HG03565 (cell line): ENCODE measurements at regions not wholly inside any gene's neighbourhood (a gene's known extent, or its start where the extent isn't known, plus 50 kb on each side); places are given as distances from the start of the nearest gene placed in this dataset.
"Not testable (repeated sequence)": the region's sequence is repeated elsewhere in the genome, so short reads cannot be mapped to it uniquely, and the experiment has no call there.

Experiments
- ATAC-seq: cut with Tn5 transposase; IDR thresholded peaks from one replicate; pipeline ENCODE4 v1.9.1; 2021; ENCODE audit warnings: mild to moderate bottlenecking, moderate library complexity; ENCODE audit not compliant: unreplicated experiment

DNA sequence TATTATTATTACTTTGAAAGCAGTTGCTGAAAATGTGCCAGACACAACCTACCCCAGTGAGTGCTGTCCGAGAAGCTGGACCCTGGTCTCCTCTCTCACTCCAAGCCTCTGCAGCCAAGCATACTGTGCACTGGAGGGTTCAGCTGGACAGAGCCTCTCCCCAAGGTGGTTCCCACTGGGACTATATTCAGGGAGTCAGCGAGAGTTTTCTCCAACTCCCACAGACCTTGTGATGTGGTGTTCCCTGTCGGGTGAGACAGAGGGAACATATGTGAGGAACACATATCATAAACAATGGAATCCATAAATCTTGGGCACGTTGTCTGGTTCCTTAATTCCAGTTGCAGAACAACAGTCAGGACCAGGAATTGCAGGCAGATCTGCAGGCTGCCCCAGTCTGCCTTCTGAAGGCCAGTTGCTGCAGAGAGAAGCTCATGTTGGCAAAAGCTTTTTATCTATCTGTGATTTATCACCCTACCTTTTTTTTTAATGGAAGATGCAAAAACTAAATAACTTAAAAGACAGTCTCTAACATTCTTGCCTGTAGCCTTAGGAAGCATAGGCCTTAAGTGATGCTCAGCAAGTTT lies 619.8 kb upstream of the TBX3 start:
- no peak for ATAC-seq

DNA sequence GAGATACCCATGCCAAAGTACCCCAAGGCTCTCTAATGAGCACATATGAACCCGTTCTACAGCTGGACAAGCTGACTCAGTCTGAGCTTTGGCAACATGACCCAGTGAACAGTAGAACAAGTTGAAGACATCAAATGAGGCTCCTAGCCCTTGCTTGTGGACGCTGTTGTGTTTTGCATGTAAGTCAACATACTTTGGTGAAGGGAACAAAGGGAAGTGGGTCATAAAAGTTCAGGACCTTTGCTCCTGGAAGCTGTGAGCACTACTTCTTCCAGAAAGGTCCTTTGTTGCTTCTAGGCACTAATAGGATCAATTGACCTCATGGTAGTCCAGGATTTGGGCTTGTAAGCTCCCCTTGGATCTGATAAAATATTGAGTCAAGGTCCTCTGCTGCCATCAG lies 613.5 kb upstream of the TBX3 start:
- ATAC-seq, result no peak

DNA sequence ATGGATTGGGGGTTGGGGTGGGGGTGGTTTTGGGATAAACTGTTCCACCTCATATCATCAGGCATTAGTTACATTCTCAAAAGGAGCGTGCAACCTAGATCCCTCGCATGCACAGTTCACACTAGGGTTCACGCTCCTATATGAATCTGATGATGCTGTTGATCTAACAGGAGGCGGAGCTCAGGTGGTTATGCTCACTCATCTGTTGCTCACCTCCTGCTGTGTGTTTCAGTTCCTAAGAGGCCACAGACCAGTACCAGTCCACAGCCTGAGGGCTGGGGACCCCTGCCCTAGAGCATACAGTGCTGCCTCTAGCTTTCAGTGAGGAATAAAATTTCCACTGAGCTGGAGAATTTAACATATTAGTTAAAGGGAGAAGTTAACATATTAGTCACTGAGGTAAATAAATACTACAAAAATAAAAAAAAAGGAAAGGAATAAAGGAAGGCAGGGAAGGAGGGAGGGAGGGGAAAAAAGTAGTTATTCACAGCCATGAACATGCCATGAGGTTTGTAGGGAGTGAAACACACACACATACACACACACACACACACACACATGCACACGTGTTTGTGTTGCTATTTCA lies 612.7 kb upstream of the TBX3 start:
- ATAC-seq, result no peak

- no peak for ATAC-seq
Observed at GRCh38 chr12:115295886-115296285, 611.9 kb upstream of the TBX3 start.

DNA sequence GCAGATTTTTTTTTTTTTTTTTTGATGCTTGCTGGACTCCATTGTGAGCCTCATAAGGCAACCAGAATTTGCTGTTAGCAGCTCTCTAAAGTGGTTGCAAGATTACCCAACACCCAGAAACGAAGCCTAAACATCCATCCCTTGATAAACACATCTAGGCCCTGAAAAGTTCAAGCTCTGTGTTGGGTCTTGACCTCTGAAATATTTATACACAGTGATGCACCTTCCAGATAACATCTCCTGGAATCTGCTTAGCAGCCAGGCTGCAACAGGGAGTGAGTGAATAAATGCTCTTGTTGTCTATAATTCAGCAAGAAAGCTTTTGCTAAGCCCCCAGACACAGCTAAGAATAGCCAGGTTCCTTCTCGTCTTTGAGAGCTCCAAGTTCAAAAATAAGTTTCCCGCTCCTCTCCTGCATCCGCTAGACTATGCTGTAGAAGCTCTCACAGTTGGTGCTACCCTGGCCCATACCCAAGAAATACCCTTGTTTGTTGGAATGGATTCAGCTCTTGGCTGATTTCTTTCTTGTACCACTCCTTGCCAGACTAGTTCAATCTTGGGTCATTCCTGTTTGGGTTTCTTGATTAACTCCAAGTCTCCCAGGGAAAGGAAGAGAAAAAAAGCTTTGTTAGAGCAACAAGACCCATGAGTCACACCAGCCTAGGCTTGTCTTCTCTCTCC lies 610.6 kb upstream of the TBX3 start:
- ATAC-seq, result no peak

DNA sequence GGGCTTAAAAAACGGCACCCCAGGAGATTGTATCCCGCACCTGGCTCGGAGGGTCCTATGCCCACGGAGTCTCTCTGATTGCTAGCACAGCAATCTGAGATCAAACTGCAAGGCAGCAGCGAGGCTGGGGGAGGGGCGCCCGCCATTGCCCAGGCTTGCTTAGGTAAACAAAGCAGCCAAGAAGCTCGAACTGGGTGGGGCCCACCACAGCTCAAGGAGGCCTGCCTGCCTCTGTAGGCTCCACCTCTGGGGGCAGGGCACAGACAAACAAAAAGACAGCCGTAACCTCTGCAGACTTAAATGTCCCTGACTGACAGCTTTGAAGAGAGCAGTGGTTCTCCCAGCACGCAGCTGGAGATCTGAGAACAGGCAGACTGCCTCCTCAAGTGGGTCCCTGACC lies 601.5 kb upstream of the TBX3 start:
- not testable (repeated sequence) for ATAC-seq

DNA sequence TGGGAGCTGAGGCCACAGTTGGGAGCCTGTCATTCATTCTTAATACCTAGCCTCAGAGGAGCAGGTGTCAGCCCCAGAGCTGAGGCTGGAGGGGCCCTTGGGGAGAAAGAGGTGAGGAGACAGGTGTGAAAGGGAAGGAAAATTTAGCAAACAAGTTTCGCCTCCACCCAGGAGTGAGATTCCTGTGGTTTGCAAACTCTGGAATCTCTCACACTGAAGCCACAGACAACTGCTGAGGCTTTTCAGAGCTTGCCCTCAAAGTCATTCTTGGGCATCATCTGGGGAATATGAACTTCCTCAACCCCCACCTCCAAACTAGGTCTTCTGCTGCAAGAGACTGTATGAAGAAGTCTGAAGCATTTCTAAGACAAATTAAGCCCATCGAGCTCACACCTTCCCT lies 589.5 kb upstream of the TBX3 start:
- ATAC-seq, result no peak

DNA sequence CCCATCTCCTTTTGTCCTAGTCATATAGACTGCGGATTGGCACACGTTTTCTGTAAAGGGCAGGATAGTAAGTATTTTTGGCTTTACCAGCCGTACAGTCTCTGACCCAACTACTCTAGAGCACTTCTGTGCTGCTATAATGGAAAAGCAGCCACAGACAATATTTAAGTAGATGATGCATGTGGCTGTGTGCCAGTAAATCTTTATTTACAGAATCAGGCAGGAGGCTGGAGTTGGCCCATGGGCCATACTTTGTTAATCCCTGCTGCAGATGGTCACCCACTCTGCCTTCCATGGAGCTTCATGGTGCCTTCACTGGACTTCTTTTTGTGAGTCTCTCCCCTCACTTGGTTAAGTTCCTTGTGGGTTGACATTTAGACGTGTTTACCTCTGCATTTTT lies 584.5 kb upstream of the TBX3 start:
- ATAC-seq, result no peak

DNA sequence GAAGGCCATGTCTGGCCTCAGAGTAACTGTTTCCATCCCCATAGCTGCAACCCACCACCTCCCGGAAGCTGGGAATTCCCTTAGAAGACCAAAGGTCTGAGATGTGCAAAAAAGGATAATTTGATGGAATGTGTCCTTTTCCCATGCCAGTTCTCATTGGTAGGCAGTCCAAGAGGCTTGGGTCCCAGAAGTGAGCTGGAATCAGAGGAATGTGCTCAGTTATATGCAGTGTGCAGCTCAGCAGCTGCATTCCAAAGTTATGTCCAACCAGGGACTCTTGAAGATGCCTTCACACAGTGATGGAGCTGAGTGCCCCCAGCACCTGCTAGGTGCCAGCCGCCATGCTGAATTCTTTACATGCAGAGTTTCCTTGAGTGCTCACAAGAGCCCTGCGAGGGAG lies 583.9 kb upstream of the TBX3 start:
- no peak for ATAC-seq

- no peak for ATAC-seq
Observed at GRCh38 chr12:115267464-115267863, 583.5 kb upstream of the TBX3 start.

DNA sequence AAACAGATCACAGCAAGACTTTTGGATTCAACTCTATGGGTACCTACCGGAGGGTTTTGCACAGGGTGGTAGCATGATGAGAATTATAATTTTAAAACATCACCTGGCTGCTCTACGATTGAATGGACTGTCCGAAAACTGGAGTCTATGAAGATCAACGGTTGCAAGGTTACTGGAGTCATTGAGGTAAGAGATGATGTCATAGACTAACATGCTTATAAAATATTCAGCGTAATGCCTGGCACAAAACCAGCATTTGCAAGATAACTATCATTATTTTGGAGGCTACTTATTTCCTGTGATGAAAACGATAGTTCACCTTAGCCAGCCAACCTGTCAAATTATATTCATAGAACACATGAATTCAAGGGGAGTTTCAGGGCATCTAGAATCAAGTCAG lies 580.6 kb upstream of the TBX3 start:
- ATAC-seq, result no peak

GRCh38 chr12:115261691-115262398 lies 577.9 kb upstream of the TBX3 start:
- ATAC-seq, result no peak

DNA sequence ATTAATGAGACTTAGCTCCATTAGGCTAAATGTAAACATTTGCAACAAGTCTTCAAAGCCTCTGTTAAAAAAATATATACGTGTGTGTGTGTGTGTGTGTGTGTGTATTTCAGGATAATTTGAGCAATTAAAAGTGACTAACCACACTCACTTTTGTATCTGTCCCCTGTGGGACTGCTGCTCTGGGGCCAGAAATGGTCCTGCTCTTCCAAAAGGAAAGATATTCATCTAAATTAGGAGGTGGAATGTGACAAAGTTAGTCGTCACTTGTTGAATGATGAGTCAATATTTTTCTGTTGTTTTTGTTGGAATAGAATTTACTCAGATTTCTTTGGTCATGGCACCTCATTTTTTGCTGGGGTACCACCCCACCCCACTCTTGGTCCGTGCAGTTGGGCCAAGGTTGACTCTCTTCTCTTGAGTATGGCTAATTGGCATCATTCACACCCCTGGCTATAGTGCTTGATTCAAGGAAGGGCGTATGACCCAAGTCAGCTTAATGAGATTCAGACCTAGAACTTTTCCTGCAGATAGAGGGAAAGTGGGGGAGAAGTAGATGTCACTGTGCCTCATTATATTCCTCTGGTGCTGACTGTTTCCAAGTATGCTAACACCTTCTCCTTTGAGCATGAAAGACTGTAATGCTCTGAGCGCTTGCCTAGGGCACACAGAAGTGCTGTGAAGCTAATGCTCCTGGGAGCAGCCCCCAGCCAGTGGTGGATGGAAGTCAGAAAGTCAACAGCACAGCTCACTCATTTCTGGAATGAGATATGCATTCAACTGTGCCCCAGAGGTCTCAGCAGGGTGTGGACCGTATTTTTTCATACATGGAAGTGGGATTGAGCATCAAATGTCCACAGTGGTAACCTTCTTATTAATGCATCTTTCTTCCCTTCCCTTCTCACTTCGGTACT lies 577.0 kb upstream of the TBX3 start:
- no peak for ATAC-seq

DNA sequence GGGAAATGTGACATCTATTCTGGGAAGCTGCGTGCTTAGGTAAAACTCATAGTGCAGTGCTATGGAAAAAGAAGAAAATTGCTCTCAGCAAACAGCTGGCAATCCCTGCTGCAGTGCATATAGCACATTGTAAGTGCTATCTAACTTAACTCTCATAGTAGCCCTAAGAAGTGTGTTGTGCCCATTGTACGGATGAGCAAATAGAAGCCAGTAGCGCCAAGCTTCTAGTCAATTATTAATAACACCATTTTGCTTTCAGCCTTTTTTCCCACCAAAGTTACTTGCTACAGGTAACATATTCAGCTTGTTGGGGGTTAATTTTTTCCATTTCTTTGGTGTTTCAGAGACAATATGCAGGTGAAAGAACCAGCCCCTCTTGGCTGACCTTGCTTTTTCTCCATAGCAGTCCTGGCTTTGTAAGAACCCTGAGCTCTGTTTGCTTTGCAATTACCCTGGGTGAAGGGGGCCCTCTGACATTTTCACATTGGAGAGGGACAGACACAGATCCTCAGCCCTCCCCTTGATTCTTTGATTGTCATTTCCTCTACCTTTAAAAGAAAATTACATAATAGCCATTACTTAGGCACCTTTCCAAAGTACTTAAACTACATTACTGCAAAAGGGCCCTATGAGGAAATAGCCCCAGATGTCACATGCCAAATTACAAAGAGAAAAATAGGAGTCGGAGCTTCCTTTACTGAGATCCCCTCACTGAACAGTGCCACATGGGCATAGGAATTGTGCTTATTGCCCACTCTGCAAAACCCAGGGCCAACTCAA lies 576.2 kb upstream of the TBX3 start:
- no peak for ATAC-seq

DNA sequence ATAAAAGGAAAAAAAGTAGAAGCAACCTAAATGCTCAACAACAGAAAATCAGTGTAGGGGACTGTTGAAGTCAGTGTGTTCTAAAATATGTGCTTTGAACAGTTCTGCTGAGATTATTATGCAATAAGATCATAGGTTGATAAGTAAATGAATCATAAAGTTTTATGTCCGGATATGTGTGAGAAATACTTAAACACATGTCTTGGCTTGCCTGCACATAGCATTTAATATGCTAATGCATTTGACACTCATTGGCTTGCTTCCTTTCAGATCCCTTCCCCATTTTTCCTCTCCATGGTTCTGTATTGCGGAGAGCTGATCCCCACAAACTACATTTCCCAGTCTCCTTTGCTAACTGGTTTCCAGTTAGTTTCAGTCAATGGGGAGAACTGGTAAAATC lies 573.8 kb upstream of the TBX3 start:
- no peak for ATAC-seq

DNA sequence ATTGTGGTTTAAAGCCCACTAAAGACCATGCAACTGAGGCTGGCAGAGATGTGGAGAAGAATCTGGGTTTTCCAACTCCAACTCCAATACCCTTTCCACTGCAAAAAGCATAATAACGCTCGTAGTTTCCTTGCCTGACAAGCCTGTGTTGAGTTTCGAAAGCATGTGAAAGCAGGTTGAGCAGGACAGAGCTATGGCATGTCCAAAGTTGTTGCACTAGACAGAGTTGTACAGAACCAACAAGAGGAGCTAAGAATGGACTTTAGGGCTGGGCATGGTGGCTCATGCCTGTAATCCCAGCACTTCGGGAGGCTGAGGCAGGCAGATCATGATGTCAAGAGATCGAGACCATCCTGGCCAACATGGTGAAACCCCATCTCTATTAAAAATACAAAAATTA lies 572.0 kb upstream of the TBX3 start:
- no peak for ATAC-seq

DNA sequence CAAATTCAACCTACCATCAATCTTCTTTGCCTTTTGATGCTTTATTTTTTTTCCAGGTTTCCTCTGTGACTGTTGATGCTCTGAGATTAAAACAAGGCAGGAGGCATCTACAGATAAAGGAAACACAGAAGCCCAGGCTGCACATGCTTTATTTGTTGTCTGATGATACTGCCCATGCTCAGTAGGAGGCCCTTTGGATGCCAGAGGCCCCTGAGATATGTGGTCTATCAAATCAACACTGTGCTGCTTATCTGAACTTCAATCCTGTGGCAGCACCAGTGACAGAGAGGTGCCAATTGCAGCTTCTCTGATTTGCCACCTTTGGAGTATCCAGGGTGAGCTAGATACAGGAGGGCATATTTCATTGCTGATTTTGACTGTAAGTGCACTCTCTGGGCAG lies 571.3 kb upstream of the TBX3 start:
- ATAC-seq, result no peak

- ATAC-seq, result no peak
Observed at GRCh38 chr12:115253049-115253448, 569.1 kb upstream of the TBX3 start.

DNA sequence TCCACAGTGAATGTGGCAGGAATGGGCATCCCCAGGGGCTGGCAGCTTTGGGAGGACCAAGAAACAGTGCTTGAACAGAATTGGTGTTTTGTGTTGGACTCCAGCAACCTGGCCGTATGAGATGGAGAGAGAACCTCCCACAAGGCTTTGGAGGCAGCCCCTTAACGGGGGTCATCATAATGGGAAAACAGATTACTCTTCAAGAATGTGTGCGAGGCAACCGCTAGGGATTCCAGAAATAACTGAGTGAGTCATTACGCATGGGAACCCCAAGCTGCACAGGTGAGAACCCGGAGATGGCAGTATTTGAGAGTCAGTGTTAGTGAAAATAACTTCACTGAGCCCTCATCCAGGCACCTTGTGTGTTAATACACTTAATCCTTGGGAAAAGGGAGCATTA lies 567.8 kb upstream of the TBX3 start:
- no peak for ATAC-seq

DNA sequence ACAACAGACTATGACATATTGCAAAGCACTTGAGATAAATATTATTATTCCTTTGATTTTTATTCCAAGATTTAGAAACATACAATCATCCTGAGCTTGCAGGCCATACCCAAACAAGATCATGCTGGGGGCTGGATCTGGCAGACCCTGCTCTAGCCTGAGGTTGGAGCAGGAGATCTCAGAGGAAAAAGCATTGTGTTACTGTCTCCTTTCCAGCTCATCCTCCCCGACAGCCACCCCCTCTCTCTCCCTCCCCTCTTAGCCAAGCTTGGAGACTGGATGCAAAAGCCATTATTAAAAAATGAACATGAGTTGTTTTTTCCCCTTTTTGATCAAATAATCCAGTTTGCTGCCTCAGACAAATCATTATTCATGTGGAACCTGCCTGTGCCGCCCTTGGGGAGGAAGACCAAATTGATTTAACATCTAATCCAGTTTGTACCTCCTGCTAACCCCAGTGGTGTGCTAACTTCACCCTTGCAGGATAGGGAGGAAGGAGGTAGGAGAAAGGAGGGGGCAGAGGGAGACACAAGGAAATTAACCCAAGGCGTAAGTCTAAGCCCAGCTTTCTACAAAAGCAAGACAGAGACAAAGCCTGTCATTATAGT lies 565.8 kb upstream of the TBX3 start:
- ATAC-seq, result no peak
